ENCODE measurements at regions not wholly inside any gene's neighbourhood (a gene's known extent, or its start where the extent isn't known, plus 50 kb on each side); places are given as distances from the start of the nearest gene placed in this dataset.
A peak's percentile ranks its signal among the peaks of the same experiment; 100 is the strongest.

- POLR2A ChIA-PET, result interaction anchor here (0.7 kb wide), 1 partner anchor 19 kb away, joined by 4 read pairs; no protein-coding TSS in a partner anchor
- peaks cover 0 to 2% (median 0%) of the 10 kb centered on the region in 7 donors for H3K4me1 Mint-ChIP-seq
Observed at GRCh38 chr21:22277341-22277740, 1279.1 kb downstream of the NCAM2 start.

GRCh38 chr21:22278366-22278765 lies 1280.2 kb downstream of the NCAM2 start:
- H3K4me3 Mint-ChIP-seq, result no peak overlapping the region
- intact Hi-C loops (cut with micrococcal nuclease), result no loop called here
- Histone ChIP-seq H3K27ac (ENCODE audit: low read depth, low read length) (no peak overlapping the region), H3K4me3 (ENCODE audit: low read length) (no peak overlapping the region), H3K4me1 (ENCODE audit: control insufficient read depth in 2 of 2, insufficient read depth in 2 of 2, low read length in 2 of 2) (no peaks in the 10 kb centered on the region), H3K9me3 (ENCODE audit: control insufficient read depth in 2 of 3, low read length in 3 of 3) (no peaks in the 10 kb centered on the region), H3K27me3 (ENCODE audit: control insufficient read depth in 2 of 2, insufficient read depth in 2 of 2, low read length in 2 of 2) (no peaks in the 10 kb centered on the region), H3K36me3 (ENCODE audit: control insufficient read depth in 2 of 3, insufficient read depth in 3 of 3, low read length in 3 of 3) (no peaks in the 10 kb centered on the region)
- DNase-seq, result no peak
- peaks cover 0 to 8% (median 0%) of the 10 kb centered on the region in 11 donors for H3K9me3 Mint-ChIP-seq
- ATAC-seq, result no peak
- no peaks in the 10 kb centered on the region for H3K27me3 Mint-ChIP-seq
- no peaks in the 10 kb centered on the region for H3K36me3 Mint-ChIP-seq
- no peak overlapping the region for H3K27ac Mint-ChIP-seq
- POLR2A ChIA-PET, result no interaction called here
- CTCF ChIA-PET, result no interaction called here
- peaks cover 0 to 2% (median 0%) of the 10 kb centered on the region in 7 donors for H3K4me1 Mint-ChIP-seq

More at GRCh38 chr21:22277341-22277740, 1279.1 kb downstream of the NCAM2 start:
- H3K36me3 ChIP-seq (ENCODE audit: control insufficient read depth in 2 of 3, insufficient read depth in 3 of 3, low read length in 3 of 3), result no peaks in the 10 kb centered on the region
- intact Hi-C loops (cut with micrococcal nuclease), result no loop called here
- no peak overlapping the region for H3K27ac Mint-ChIP-seq
- no peak for DNase-seq
- peaks cover 0 to 8% (median 0%) of the 10 kb centered on the region in 11 donors for H3K9me3 Mint-ChIP-seq
- H3K36me3 Mint-ChIP-seq, result no peaks in the 10 kb centered on the region
- no peaks in the 10 kb centered on the region for H3K9me3 ChIP-seq (ENCODE audit: control insufficient read depth in 2 of 3, low read length in 3 of 3)
- no peaks in the 10 kb centered on the region for H3K27me3 ChIP-seq (ENCODE audit: control insufficient read depth in 2 of 2, insufficient read depth in 2 of 2, low read length in 2 of 2)
- no peaks in the 10 kb centered on the region for H3K27me3 Mint-ChIP-seq
- CTCF ChIA-PET, result no interaction called here
- no peaks in the 10 kb centered on the region for H3K4me1 ChIP-seq (ENCODE audit: control insufficient read depth in 2 of 2, insufficient read depth in 2 of 2, low read length in 2 of 2)
- no peak for ATAC-seq
- no peak overlapping the region for H3K4me3 Mint-ChIP-seq
- H3K27ac ChIP-seq (ENCODE audit: low read depth, low read length), result no peak overlapping the region
- H3K4me3 ChIP-seq (ENCODE audit: low read length), result no peak overlapping the region

GRCh38 chr21:22280851-22281250 lies 1282.6 kb downstream of the NCAM2 start:
- no peak overlapping the region for H3K4me3 ChIP-seq (ENCODE audit: low read length)
- no peaks in the 10 kb centered on the region for H3K9me3 ChIP-seq (ENCODE audit: control insufficient read depth in 2 of 3, low read length in 3 of 3)
- no peaks in the 10 kb centered on the region for H3K36me3 Mint-ChIP-seq
- intact Hi-C loops (cut with micrococcal nuclease), result no loop called here
- H3K27me3 Mint-ChIP-seq, result no peaks in the 10 kb centered on the region
- H3K27ac Mint-ChIP-seq, result no peak overlapping the region
- H3K4me1 ChIP-seq (ENCODE audit: control insufficient read depth in 2 of 2, insufficient read depth in 2 of 2, low read length in 2 of 2), result no peaks in the 10 kb centered on the region
- H3K4me3 Mint-ChIP-seq, result no peak overlapping the region
- peaks cover 0 to 5% (median 0%) of the 10 kb centered on the region in 11 donors for H3K9me3 Mint-ChIP-seq
- no peaks in the 10 kb centered on the region for H3K36me3 ChIP-seq (ENCODE audit: control insufficient read depth in 2 of 3, insufficient read depth in 3 of 3, low read length in 3 of 3)
- DNase-seq, result no peak
- POLR2A ChIA-PET, result no interaction called here
- CTCF ChIA-PET, result no interaction called here
- no peak for ATAC-seq
- no peak overlapping the region for H3K27ac ChIP-seq (ENCODE audit: low read depth, low read length)
- no peaks in the 10 kb centered on the region for H3K27me3 ChIP-seq (ENCODE audit: control insufficient read depth in 2 of 2, insufficient read depth in 2 of 2, low read length in 2 of 2)
- H3K4me1 Mint-ChIP-seq, result peaks cover 0 to 2% (median 0%) of the 10 kb centered on the region in 7 donors

DNA sequence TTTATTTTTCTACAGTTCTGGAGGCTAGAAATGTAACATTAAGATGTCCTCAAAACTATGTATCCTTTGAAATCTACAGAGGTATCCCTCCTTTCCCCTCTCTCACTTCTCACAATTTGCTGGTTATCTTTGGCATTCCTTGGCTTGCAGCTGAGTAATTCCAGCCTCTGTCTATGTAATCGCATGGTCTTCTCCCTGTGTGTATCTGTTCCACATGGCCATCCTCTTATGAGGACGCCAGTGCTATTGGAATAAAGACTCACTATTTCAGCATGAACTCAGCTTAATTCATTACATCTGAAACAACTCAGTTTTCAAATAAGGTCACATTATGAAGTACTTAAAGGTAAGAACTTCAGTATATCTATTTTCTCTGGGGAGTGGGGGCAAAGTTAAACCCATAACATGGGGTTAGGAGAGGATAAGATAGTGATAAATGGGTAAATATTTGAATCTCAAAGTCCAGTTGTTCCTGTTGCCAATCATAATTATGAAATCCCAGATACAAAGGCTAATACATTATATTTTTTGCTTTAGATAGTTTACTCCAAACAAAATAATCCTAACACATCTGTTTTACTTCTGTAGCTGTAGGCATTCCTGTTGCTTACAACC lies 1290.8 kb downstream of the NCAM2 start:
- Mint-ChIP-seq H3K4me1 (no peaks in the 10 kb centered on the region), H3K4me3 (no peak overlapping the region), H3K27ac (no peak overlapping the region), H3K27me3 (no peaks in the 10 kb centered on the region), H3K9me3 (peaks cover 0 to 14% (median 0%) of the 10 kb centered on the region in 11 donors), H3K36me3 (peaks cover 0 to 5% (median 0%) of the 10 kb centered on the region in 5 donors)
- POLR2A ChIA-PET, result no interaction called here
- Histone ChIP-seq H3K4me1 (ENCODE audit: control insufficient read depth in 2 of 2, insufficient read depth in 2 of 2, low read length in 2 of 2) (no peaks in the 10 kb centered on the region), H3K9me3 (ENCODE audit: control insufficient read depth in 2 of 3, low read length in 3 of 3) (no peaks in the 10 kb centered on the region), H3K36me3 (ENCODE audit: control insufficient read depth in 2 of 3, insufficient read depth in 3 of 3, low read length in 3 of 3) (no peaks in the 10 kb centered on the region), H3K27me3 (ENCODE audit: control insufficient read depth in 2 of 2, insufficient read depth in 2 of 2, low read length in 2 of 2) (no peaks in the 10 kb centered on the region), H3K4me3 (ENCODE audit: low read length) (no peak overlapping the region), H3K27ac (ENCODE audit: low read depth, low read length) (no peak overlapping the region)
- intact Hi-C loops (cut with micrococcal nuclease), result no loop called here
- DNase-seq (no peak), ATAC-seq (no peak)
- CTCF ChIA-PET, result no interaction called here

DNA sequence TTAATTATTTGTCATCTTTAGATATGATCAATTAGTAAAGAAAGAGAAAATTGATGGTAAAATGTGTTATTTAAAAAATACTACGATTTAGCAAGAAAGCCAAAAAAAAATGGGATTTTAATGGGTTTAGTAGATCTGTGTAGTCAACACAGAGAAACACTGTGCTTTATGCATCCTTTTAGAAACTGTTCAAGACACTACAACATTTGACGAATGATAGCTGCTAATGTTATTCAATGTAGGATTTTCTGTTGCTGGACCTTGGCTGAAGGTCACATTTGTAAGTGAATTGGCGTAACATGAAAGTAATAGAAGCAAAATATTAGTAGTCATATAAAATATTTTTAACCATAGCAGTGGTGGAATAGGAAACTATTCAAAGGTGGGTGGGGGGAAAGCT lies 1293.9 kb downstream of the NCAM2 start:
- peaks cover 0 to 20% (median under 1%) of the 10 kb centered on the region in 7 donors for H3K4me1 Mint-ChIP-seq
- POLR2A ChIA-PET, result no interaction called here
- no peak overlapping the region for H3K27ac ChIP-seq (ENCODE audit: low read depth, low read length)
- intact Hi-C loops (cut with micrococcal nuclease), result no loop called here
- H3K4me1 ChIP-seq (ENCODE audit: control insufficient read depth in 2 of 2, insufficient read depth in 2 of 2, low read length in 2 of 2), result no peaks in the 10 kb centered on the region
- H3K9me3 ChIP-seq (ENCODE audit: control insufficient read depth in 2 of 3, low read length in 3 of 3), result no peaks in the 10 kb centered on the region
- DNase-seq (no peak), ATAC-seq (no peak)
- no peak overlapping the region for H3K27ac Mint-ChIP-seq
- H3K36me3 ChIP-seq (ENCODE audit: control insufficient read depth in 2 of 3, insufficient read depth in 3 of 3, low read length in 3 of 3), result no peaks in the 10 kb centered on the region
- no peak overlapping the region for H3K4me3 ChIP-seq (ENCODE audit: low read length)
- CTCF ChIA-PET, result no interaction called here
- H3K27me3 Mint-ChIP-seq, result no peaks in the 10 kb centered on the region
- peaks cover 0 to 8% (median 0%) of the 10 kb centered on the region in 11 donors for H3K9me3 Mint-ChIP-seq
- no peak overlapping the region for H3K4me3 Mint-ChIP-seq
- no peaks in the 10 kb centered on the region for H3K36me3 Mint-ChIP-seq
- no peaks in the 10 kb centered on the region for H3K27me3 ChIP-seq (ENCODE audit: control insufficient read depth in 2 of 2, insufficient read depth in 2 of 2, low read length in 2 of 2)

DNA sequence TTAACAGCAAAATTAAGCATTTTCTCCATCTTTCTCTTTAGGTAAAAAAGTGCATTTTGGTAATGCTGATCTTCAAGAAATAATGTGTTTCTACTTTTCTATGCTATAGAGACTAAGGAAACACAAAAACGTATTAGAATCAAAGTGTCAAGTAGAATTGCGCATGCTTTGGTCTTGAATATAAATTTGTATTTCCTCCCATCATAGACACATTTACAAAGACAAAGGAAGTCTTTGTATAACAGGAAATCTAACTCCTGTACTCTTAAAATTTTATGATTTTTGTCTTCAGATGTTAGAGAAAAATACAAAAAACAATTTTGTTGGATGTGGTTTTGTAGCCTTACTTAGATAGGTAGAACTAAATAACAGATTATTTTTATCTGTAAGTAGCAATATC lies 1299.4 kb downstream of the NCAM2 start:
- Histone ChIP-seq H3K36me3 (ENCODE audit: control insufficient read depth in 2 of 3, insufficient read depth in 3 of 3, low read length in 3 of 3) (no peaks in the 10 kb centered on the region), H3K27me3 (ENCODE audit: control insufficient read depth in 2 of 2, insufficient read depth in 2 of 2, low read length in 2 of 2) (no peaks in the 10 kb centered on the region), H3K4me1 (ENCODE audit: control insufficient read depth in 2 of 2, insufficient read depth in 2 of 2, low read length in 2 of 2) (no peaks in the 10 kb centered on the region), H3K9me3 (ENCODE audit: control insufficient read depth in 2 of 3, low read length in 3 of 3) (no peaks in the 10 kb centered on the region), H3K4me3 (ENCODE audit: low read length) (no peak overlapping the region), H3K27ac (ENCODE audit: low read depth, low read length) (no peak overlapping the region)
- CTCF ChIA-PET, result no interaction called here
- intact Hi-C loops (cut with micrococcal nuclease), result no loop called here
- POLR2A ChIA-PET, result no interaction called here
- Mint-ChIP-seq H3K36me3 (no peaks in the 10 kb centered on the region), H3K9me3 (peaks cover 0 to 9% (median 4%) of the 10 kb centered on the region in 11 donors), H3K4me3 (peak overlapping the region in 4 of 10 donors; percentile 1 to 81 (median 53)), H3K4me1 (peaks cover 0 to 26% (median 6%) of the 10 kb centered on the region in 7 donors), H3K27me3 (no peaks in the 10 kb centered on the region), H3K27ac (peak overlapping the region in 4 of 9 donors; percentile 7 to 95 (median 62))
- DNase-seq (peak in 5 of 9 donors; percentile 1 to 64 (median 43)), ATAC-seq (peak; percentile 36)

GRCh38 chr21:22311741-22312462 lies 1313.7 kb downstream of the NCAM2 start:
- Mint-ChIP-seq H3K27me3 (no peaks in the 10 kb centered on the region), H3K4me1 (no peaks in the 10 kb centered on the region), H3K27ac (peak overlapping the region in 1 of 9 donors; percentile 7), H3K4me3 (no peak overlapping the region), H3K36me3 (no peaks in the 10 kb centered on the region), H3K9me3 (peaks cover 0 to 15% (median 2%) of the 10 kb centered on the region in 11 donors)
- no peak for ATAC-seq
- no peaks in the 10 kb centered on the region for H3K27me3 ChIP-seq (ENCODE audit: control insufficient read depth in 2 of 2, insufficient read depth in 2 of 2, low read length in 2 of 2)
- no peaks in the 10 kb centered on the region for H3K36me3 ChIP-seq (ENCODE audit: control insufficient read depth in 2 of 3, insufficient read depth in 3 of 3, low read length in 3 of 3)
- no peak overlapping the region for H3K27ac ChIP-seq (ENCODE audit: low read depth, low read length)
- ChIA-PET CTCF (no interaction called here), POLR2A (no interaction called here)
- H3K9me3 ChIP-seq (ENCODE audit: control insufficient read depth in 2 of 3, low read length in 3 of 3), result no peaks in the 10 kb centered on the region
- no peak for DNase-seq
- no peaks in the 10 kb centered on the region for H3K4me1 ChIP-seq (ENCODE audit: control insufficient read depth in 2 of 2, insufficient read depth in 2 of 2, low read length in 2 of 2)
- intact Hi-C loops (cut with micrococcal nuclease), result no loop called here
- no peak overlapping the region for H3K4me3 ChIP-seq (ENCODE audit: low read length)

All from naive thymus-derived CD4-positive, alpha-beta T cell (primary cell).